ENCODE measurements at regions not wholly inside any gene's neighbourhood (a gene's known extent, or its start where the extent isn't known, plus 50 kb on each side); places are given as distances from the start of the nearest gene placed in this dataset.
"Not testable (repeated sequence)": the region's sequence is repeated elsewhere in the genome, so short reads cannot be mapped to it uniquely, and the experiment has no call there.

- TF ChIP-seq, protein P1, sequence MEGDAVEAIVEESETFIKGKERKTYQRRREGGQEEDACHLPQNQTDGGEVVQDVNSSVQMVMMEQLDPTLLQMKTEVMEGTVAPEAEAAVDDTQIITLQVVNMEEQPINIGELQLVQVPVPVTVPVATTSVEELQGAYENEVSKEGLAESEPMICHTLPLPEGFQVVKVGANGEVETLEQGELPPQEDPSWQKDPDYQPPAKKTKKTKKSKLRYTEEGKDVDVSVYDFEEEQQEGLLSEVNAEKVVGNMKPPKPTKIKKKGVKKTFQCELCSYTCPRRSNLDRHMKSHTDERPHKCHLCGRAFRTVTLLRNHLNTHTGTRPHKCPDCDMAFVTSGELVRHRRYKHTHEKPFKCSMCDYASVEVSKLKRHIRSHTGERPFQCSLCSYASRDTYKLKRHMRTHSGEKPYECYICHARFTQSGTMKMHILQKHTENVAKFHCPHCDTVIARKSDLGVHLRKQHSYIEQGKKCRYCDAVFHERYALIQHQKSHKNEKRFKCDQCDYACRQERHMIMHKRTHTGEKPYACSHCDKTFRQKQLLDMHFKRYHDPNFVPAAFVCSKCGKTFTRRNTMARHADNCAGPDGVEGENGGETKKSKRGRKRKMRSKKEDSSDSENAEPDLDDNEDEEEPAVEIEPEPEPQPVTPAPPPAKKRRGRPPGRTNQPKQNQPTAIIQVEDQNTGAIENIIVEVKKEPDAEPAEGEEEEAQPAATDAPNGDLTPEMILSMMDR (IDR thresholded peaks at IDR 0.05), result not testable (repeated sequence)
- TF ChIP-seq POLR2A (IDR thresholded peaks at IDR 0.05), result not testable (repeated sequence)
Measured at GRCh38 chr4:128741748-128742147, 67.8 kb upstream of the JADE1 start.

Measured in lower leg skin (tissue), 3 donors.